22Rv1 (cell line): ENCODE measurements at regions not wholly inside any gene's neighbourhood (a gene's known extent, or its start where the extent isn't known, plus 50 kb on each side); places are given as distances from the start of the nearest gene placed in this dataset.

Source experiments
- H3K27ac ChIP-seq: fragments of 450-650 bp; 2 replicates; pipeline ENCODE4 v1.5.1; 2017
- CTCF ChIP-seq: fragments of 450-650 bp; IDR thresholded peaks from 2 replicates; pipeline ENCODE4 v1.5.1; 2017; ENCODE audit warnings: mild to moderate bottlenecking
- ZFX ChIP-seq: fragments of 450-650 bp; IDR thresholded peaks from 2 replicates; pipeline ENCODE4 v1.6.1; 2017; ENCODE audit warnings: antibody characterized with exemption, borderline replicate concordance

- no peak overlapping the region for H3K27ac ChIP-seq
- TF ChIP-seq ZFX (no peak), CTCF (no peak)
Measured at GRCh38 chr21:31566611-31567010, 92.9 kb upstream of the SOD1 start.

- TF ChIP-seq ZFX, result no peak
- TF ChIP-seq CTCF, result no peak
- no peak overlapping the region for H3K27ac ChIP-seq
Measured at GRCh38 chr21:31566064-31566463, 93.4 kb upstream of the SOD1 start.

- TF ChIP-seq CTCF (no peak), ZFX (no peak)
Measured at GRCh38 chr21:31564439-31564838, 95.1 kb upstream of the SOD1 start.

GRCh38 chr21:31560479-31560878 is 99.0 kb upstream of the SOD1 start:
- no peak for TF ChIP-seq CTCF
- no peak for TF ChIP-seq ZFX

More at GRCh38 chr21:31564439-31564838, 95.1 kb upstream of the SOD1 start:
- H3K27ac ChIP-seq, result no peak overlapping the region

GRCh38 chr21:31559368-31560119 is 99.9 kb upstream of the SOD1 start:
- no peak for TF ChIP-seq CTCF
- TF ChIP-seq ZFX, result no peak
- H3K27ac ChIP-seq, result no peak overlapping the region

More at GRCh38 chr21:31560479-31560878, 99.0 kb upstream of the SOD1 start:
- H3K27ac ChIP-seq, result no peak overlapping the region

- TF ChIP-seq ZFX (no peak), CTCF (peak; percentile 59)
- H3K27ac ChIP-seq, result no peak overlapping the region
Measured at GRCh38 chr21:31558962-31559367, 100.5 kb upstream of the SOD1 start.

GRCh38 chr21:31558189-31558961 is 101.1 kb upstream of the SOD1 start:
- TF ChIP-seq ZFX (no peak), CTCF (no peak)
- H3K27ac ChIP-seq, result no peak overlapping the region
